GM18868 (cell line): ENCODE measurements at regions not wholly inside any gene's neighbourhood (a gene's known extent, or its start where the extent isn't known, plus 50 kb on each side); places are given as distances from the start of the nearest gene placed in this dataset.
"Not testable (repeated sequence)": the region's sequence is repeated elsewhere in the genome, so short reads cannot be mapped to it uniquely, and the experiment has no call there.

Experiments
- ATAC-seq: cut with Tn5 transposase; IDR thresholded peaks from one replicate; pipeline ENCODE4 v1.9.1; 2021; ENCODE audit warnings: mild to moderate bottlenecking, moderate library complexity; ENCODE audit not compliant: unreplicated experiment

DNA sequence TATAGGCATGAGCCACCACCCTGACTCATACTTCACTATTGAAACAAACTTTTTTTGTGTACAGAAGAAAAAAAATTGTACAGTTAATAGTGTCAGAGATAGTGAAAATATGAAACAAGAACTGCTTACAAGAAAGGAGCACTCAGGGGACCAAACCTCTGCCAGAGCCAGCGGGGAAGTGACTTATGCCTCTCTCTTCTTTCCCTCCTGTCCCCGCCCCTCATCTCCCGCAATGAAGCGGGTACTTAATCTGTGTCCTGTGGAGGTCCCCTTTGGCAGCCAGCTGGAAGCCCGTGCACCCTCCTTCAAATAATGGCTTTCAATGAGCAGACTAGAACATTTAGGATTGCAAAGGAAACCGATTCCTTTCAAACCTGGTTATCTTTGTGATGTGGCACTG, 51.5 kb downstream of the PPIAL4A start:
- ATAC-seq = not testable (repeated sequence)

DNA sequence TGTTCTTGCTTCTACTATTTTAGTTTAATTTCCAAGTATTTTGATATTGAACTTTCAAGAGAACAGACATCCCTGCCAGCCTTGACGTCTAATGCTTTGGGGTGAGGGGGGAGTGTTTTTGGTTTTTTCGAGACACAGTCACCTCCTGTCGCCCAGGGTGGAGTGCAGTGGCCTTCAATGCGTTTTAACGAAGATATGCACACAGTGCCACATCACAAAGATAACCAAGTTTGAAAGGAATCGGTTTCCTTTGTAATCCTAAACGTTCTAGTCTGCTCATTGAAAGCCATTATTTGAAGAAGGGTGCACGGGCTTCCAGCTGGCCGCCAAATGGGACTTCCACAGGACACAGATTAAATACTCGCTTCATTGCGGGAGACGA, 52.3 kb downstream of the PPIAL4A start:
- not testable (repeated sequence) for ATAC-seq

DNA sequence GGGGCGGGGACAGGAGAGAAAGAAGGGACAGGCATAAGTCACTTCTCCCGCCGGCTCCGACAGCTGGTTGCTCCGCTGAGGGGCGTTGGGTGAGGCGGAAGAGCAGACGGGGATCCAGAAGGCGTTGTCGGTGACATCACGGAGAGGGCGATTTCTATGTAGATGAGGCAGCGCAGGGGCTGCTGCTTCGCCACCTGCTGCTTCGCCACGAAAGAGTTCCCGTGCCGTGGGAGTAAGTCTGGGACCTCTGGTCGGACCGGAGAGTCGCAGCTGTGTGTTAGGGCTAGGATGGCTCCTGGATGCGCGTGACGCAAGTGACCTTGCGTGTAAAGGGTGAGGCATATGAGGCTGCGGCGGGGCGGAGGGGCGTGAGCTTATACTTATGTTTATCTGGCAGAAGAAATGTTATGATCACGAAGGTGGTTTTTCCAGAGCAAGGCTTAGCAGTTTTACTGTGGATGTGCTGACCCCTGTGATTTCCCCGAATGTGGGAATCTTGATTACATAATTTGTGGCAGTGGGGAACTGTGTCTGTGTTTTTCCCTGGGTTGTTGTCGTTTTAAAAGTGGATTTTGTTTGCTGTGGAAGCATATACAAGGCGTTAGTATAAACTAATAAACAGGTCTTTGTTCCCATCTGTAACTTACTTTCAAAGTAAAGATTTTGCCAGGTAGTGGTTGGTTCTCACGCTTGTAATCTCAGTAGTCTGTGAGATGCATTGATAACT, 52.8 kb downstream of the PPIAL4A start:
- ATAC-seq = peak; percentile 82

DNA sequence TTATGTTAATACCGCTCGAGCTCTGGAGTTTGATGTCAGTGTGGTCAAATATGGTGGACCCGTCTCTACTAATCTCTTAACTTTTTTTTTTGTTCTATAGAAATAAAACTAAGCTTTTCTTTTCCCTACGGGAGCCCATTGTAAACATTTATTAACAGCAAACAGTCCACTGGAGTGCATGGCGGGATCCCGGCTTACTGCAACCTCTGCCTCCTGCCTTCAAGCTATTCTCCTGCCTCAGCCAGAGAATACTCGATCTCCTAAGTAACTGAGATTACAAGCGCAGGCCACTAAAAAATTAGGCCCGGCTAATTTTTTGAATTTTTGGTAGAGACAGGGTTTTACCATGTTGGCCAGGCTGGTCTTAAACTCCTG, 53.4 kb downstream of the PPIAL4A start:
- ATAC-seq = not testable (repeated sequence)

DNA sequence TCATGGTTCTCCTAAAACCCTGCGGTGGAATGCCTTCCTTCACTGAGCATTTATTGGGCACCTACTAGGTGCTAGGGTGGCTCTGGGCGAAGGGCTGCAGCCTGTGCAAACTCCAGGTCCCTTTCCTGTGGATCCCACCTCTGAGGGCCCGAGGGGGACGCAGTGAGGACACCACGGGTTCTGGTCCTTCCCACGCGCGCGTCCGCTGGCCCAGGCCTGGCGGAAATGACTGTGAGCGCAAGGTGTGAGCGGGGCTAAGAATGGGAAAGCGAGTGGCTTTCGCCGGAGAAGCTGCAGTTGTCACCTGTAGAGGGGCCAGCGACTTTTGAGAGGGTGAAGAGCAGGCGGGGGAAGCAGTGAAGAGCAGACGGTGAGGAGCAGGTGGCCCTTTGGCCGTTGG, 55.1 kb downstream of the PPIAL4A start:
- not testable (repeated sequence) for ATAC-seq

DNA sequence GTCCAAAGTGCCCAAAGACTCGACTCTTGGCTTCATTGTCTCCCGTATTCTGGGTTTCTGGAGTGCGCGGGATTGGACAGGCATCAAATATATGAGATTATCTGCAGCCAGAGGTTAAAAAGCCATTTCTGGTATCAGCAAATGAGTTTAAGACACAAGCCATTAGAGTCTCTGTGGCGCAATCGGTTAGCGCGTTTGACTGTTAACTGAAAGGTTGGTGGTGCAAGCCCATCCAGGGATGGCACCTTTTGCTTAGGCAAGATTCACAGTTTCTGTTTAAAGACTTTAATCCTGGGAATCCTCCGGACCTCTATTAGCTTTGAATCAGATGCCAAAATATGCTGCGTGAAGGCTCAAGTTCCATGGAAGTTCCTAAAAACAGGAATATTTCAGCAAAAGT, 55.6 kb downstream of the PPIAL4A start:
- ATAC-seq = not testable (repeated sequence)

DNA sequence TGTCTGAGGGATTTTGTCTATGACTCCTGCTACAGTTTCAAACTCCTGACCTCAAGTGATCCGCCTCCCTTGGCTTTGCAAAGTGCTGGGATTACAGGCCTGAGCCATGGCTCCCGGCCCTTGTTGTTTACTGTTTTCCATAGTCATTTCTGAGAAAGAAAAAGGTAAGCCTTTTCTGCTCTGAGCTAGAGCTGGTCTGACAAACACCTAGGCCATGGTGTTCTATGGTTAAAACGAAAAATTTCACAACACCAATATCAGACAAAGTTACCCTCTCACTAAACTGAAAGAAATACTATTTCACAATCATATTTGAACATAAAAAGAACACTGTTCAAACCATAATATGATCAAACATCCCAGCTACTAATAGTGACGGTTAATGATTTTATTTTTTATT, 57.5 kb downstream of the PPIAL4A start:
- ATAC-seq = not testable (repeated sequence)

DNA sequence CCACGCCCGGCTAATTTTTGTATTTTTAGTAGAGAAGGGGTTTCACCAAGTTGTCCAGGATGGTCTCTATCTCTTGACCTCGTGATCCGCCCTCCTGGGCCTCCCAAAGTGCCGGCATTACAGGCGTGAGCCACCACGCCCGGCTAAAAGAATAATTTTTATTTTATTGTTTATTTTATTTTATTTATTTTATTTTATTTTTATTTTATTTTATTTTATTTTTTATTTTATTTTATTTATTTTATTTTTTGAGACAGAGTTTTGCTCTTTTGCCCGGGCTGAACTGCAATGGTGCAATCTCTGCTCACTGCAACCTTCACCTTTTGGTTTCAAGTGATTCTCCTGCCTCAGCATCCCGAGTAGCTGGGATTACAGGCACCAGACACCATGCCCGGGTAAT, 60.2 kb downstream of the PPIAL4A start:
- not testable (repeated sequence) for ATAC-seq

DNA sequence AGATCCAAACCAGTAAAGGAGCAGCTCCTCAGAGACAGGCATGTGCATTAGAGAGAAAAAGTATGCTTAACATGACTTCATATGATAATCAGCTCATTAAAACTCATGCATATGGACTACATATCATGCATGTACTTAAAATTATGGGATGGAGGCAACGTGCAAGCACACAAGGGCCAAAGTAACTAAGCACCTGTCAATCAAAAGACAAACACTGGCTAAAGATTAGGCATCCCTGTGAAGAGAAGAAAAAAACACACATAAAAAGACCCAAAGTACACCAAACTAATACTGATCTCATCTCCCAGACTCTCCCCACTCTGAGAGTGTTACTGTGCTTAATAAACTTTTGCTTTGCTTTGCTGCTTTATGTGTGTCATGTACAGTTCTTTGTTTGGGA, 61.1 kb downstream of the PPIAL4A start:
- ATAC-seq = not testable (repeated sequence)

DNA sequence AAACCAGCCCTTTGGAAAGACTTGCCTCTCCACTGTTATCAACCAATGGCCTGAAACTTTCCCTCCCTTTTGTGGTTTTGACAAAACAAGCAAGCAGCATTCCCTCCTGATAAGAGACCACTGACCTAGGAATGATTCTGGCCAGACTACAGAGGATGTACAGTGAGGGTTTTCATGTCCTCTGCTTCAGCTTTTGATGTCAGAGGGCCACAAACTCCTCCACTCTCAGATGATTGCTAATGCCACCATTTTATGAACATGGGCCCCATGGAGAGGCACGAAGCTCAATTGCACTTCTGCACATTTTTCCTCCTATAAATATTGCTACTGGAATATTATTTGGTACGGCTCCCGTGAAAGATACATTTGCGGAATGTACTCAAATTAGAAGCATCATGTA, 61.5 kb downstream of the PPIAL4A start:
- not testable (repeated sequence) for ATAC-seq

DNA sequence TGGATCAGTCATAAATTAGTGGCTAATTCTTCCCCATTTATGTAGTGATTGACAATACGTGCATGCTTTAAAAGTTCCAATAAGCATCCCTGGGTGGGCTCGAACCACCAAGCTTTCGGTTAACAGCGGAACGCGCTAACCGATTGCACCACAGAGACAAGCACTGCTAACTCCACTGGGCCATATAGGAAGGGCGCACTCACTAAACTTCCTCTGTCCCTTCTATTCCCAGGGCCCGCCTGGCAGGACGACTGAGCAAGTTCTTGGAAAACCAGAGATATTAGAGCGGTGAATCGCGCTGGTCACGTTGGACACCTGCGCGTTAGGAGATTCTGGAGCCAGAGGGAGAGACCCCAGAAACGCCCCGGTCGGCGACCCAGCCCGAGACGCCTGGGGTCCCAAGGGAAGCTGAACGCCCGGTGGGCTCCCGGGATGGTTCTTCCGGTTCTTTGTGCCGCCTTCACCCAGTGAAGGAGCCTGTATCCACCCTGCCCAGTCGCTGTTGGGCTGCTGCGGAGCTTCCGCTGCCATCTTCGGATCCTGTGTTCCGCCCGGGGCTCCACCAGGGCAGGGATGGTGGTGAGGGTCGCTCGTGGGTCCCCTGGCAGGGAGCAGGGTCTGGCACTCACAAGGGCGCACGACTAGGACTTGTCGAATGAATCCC, 62.8 kb downstream of the PPIAL4A start:
- not testable (repeated sequence) for ATAC-seq

DNA sequence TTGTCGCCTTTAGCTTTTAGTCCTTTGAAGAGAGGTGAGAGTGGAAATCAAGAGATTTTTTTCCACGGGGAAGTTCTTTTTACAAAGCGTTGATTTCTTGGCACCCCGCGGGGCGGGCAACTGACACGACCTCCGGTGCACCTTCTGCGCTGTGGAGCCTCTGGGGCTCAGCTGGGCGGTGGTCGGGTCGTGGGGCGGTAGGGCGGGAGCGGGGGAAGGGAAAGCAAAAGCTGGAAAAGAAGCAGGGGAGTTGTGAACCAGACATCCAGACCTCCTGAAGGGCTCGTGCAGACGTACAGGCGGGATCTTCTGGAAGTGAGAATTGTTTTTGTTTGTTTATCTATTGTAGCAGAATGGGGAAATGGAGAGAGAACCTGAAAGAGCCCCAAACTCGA, 63.3 kb downstream of the PPIAL4A start:
- ATAC-seq = not testable (repeated sequence)

DNA sequence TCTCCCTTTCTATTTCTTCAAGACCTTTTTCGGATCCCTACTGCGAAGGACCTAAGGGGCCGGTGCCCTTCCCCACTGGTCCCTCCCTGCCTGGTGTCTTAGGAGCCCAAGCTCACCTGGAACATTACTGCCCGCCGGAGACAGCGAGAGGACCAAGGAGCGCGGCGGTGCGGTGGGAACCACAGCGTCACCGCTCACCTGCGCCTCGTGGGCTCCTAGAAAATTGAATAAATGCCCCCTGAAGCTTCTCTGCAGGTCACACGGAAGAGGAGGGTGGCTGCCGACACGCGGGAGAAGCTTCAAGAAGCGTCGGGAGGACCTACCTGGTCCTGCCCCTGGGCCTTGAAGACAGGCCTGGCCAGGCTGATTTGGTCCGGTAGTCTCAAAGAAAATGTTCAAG, 65.2 kb downstream of the PPIAL4A start:
- ATAC-seq = no peak

DNA sequence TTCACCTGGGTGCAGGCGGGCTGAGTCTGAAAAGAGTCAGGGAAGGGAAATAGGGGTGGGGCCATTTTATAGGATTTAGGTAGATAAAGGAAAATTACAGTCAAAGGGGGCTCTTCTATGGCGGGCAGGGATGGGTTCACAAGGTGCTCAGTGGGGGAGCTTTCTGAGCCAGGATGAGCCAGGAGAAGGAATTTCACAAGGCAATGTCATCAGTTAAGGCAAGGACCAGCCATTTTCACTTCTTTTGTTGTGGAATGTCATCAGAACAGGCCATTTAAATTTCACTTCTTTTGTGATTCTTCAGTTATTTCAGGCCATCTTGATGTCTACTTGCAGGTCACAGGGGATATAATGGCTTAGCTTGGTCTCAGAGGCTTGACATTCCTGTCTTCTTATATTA, 66.4 kb downstream of the PPIAL4A start:
- not testable (repeated sequence) for ATAC-seq

DNA sequence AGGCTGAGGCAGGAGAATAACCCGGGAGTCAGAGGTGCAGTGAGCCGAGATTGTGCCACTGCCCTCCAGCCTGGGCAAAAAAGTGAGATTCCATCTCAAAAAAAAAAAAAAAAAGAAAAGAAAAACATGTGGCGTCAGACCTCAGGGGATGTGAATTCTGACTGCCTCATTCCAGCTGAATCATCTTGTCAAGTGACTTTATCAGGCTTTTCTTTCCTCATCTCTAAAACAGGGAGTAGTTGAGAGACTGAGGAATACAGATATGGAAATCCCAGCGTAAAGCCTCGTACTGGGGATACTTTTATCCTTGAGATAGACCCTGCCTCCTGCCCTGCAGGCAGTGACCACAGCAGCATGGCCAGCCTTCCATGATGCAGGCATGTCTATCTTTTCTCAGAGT, 76.4 kb downstream of the PPIAL4A start:
- not testable (repeated sequence) for ATAC-seq

DNA sequence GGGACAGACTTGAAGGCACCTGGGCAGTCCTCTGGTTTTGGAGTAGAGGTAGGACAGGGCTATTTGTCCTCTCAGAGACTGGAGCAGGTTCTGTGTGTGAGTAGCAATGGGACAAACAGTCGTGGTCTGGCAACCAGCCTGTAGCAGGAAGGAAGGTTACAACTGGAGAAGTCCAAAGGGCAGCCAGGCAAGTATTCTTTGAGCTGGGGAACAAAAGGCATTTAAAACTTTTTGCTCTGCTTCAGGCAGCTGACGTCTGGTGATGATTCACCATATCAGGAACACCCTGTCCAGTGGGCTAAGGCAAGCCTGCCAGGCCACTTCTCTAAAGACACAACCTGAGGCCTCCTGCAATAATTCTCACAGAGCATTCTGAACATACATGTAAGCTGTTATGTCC, 83.3 kb downstream of the PPIAL4A start:
- not testable (repeated sequence) for ATAC-seq

DNA sequence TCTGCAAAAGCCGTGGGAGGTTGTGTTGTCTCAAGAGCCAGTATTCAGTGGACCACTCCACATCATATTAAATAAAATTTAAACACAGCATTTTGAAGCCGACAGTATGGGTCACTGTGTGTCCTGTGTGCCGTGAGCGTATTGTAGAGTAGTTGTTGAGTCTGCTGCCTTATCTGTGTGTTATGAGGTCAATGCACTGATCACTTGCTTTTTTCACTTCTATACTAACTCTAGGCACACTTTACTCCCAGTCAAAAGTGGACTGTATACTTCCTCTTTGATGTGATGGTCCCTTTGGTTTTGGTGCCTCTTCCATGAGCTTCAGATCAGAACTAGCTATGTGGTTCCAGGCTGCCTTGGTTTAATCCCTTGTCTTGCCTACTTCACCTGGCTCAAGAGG, 84.3 kb downstream of the PPIAL4A start:
- not testable (repeated sequence) for ATAC-seq

DNA sequence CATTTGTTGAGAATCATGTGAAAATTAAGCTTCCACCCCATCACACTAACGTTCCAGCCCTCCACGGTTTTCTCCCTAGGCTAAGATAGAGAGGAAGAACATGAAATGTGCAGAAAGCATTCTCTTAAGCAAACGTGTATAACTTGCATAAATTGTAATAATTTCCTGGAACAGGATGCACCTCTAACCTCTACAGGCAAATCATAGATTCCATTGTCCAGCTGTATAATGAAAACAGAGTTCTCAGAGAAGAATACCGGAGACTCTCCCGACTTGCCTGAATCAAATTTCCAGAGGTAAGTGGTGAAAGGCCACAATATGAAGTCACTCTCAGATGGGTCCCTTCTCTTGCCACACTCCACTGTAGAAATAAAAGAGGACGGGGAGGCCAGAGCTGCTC, 87.7 kb downstream of the PPIAL4A start:
- ATAC-seq = not testable (repeated sequence)

DNA sequence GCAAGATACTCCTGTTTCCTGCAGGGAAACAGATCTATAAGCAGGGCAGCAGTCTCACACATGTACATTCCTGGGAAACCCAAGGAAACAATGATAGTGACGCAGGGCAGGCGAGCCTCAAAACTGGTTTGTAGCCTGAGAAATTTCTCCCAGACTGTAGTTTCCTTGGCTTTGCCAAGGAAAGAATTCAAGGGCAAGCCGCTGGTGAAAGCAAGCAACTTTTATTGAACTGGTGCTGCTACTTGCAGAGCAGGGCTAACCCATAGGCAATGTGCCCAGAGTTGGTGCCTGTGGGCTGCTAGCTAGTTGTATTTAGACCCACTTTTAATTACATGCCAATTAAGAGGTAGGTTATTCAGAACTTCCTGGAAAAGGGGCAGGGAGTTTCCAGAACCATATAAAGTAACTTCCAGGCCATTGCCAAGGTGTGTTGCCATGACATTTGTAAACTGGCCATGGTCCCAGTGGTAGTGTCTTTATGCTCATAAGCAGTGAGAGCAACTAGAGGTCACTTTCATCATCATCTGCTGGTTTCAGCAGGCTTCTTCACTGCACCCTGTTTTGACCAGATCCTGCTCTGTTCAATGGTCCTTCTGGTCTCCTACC, 92.0 kb downstream of the PPIAL4A start:
- ATAC-seq = not testable (repeated sequence)

DNA sequence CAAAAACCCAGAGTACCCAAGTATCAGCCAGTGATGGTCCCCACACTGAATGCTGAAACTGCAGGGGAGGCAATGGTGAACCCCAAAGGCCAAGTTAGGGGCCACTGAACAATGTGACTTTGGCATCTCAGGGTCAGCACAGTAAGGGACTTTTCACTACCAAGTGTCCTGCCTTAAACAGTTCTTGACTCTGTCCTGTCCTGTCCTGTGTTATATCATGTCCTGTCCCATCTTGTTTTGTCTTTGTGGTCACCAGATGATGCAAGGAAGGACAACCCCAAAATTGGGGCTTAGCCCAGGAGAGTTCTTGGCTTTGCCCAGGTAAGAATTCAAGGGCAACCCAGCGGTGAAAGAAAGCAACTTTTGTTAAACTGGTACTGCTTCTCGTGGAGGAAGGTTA, 105.0 kb downstream of the PPIAL4A start:
- ATAC-seq = not testable (repeated sequence)

DNA sequence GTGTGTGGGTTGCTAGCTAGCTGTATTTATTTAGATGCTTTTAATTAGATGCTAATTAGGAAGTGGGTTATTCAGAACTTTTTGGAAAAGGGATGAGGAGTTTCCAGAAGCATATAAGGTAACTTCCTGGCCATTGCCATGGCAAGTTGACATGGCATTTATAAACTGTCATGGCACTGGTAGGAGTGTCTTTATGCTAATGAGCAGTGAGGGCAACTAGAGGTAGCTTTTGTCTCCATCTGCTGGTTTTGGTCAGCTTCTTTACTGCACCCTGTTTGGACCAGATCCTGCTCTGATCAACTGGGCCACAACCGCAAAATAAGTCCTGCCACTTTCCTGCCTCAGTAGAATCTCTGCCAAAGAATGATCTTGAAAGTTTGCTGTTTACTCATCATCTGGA, 105.5 kb downstream of the PPIAL4A start:
- peak; percentile 81 for ATAC-seq

DNA sequence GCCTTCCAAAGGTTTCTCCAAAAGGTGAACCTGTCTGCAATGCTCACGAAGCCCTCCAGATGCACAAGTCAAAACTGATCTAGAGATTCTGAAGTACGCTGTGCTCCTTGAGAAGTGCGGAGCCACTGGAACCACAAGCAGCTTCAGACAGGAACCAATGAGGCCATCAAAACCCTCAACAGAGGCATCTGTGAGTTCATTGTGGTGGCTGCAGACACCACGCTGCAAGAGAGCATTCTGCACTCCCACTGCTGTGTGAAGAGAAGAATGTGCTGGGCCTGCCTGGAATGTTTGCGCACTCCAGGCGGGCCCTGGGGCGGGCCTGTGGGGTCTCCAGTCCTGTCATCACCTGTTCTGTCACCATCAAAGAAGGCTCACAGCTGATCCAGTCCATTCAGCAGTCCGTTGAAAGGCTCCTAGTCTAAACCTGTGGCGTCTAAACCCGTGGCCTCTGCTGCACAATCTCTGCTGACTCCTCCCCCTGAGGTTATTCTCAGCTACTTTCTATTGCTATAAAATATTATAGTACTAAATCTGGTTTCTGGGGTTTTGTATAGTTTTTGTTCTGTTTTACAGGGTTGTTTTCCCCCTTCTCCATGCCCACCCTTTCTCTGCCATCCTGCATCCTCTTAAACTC, 111.6 kb downstream of the PPIAL4A start:
- ATAC-seq = not testable (repeated sequence)
